Liver (tissue), 3 donors: ENCODE measurements at regions not wholly inside any gene's neighbourhood (a gene's known extent, or its start where the extent isn't known, plus 50 kb on each side); places are given as distances from the start of the nearest gene placed in this dataset.

Experiments
- ATF3 ChIP-seq: IDR thresholded peaks from 2 replicates; pipeline ENCODE4 v1.6.1; 2016; ENCODE audit warnings: antibody characterized with exemption
- CTCF ChIP-seq: fragments of 150-350 bp; IDR thresholded peaks from 2 replicates; pipeline ENCODE4 v1.5.1; 2017; ENCODE audit warnings: improper control_type of control experiment, low read depth, low read length; ENCODE audit not compliant: missing input control
- EGR1 ChIP-seq, 2 donors: IDR thresholded peaks; 2 replicates each; pipeline ENCODE4 v1.6.1; 2016 to 2018; ENCODE audit warnings: antibody characterized with exemption in 2 of 2, low read depth in 2 of 2
- FOXA1 ChIP-seq: IDR thresholded peaks from 2 replicates; pipeline ENCODE4 v1.6.1; 2016; ENCODE audit warnings: antibody characterized with exemption
- GABPA ChIP-seq, 2 donors: IDR thresholded peaks in 1 of 2; conservative IDR thresholded peaks in 1 of 2; 2 replicates each; pipeline ENCODE4 v1.6.1; 2016; ENCODE audit warnings: antibody characterized with exemption in 2 of 2, mild to moderate bottlenecking in 1 of 2, moderate library complexity in 1 of 2
- JUND ChIP-seq, 2 donors: IDR thresholded peaks; 2 replicates each; pipeline ENCODE4 v1.6.1; 2016; ENCODE audit warnings: antibody characterized with exemption in 2 of 2
- MAX ChIP-seq: IDR thresholded peaks from 2 replicates; pipeline ENCODE4 v1.6.1; 2016; ENCODE audit warnings: antibody characterized with exemption
- NR2F2 ChIP-seq: IDR thresholded peaks from 2 replicates; pipeline ENCODE4 v1.6.1; 2016; ENCODE audit warnings: antibody characterized with exemption
- RAD21 ChIP-seq, 2 donors: IDR thresholded peaks; 2 replicates each; pipeline ENCODE4 v1.6.1; 2016; ENCODE audit warnings: antibody characterized with exemption in 2 of 2, mild to moderate bottlenecking in 2 of 2
- REST ChIP-seq: IDR thresholded peaks from 2 replicates; pipeline ENCODE4 v1.6.1; 2016; ENCODE audit warnings: antibody characterized with exemption, mild to moderate bottlenecking
- SP1 ChIP-seq: IDR thresholded peaks from 2 replicates; pipeline ENCODE4 v1.6.1; 2018; ENCODE audit warnings: antibody characterized with exemption, mild to moderate bottlenecking
- TAF1 ChIP-seq: conservative IDR thresholded peaks from 2 replicates; pipeline ENCODE4 v1.6.1; 2016; ENCODE audit warnings: antibody characterized with exemption, mild to moderate bottlenecking
- YY1 ChIP-seq: IDR thresholded peaks from 2 replicates; pipeline ENCODE4 v1.6.1; 2016; ENCODE audit warnings: antibody characterized with exemption, mild to moderate bottlenecking
- ZBTB33 ChIP-seq: IDR thresholded peaks from 2 replicates; pipeline ENCODE4 v1.6.1; 2016; ENCODE audit warnings: antibody characterized with exemption
- donor health status: healthy.
- donor health status: healthy.

- TF ChIP-seq CTCF (no peak), ATF3 (no peak), EGR1 (IDR thresholded peaks at IDR 0.05; ENCODE audit: low read depth in 2 of 2) (no peak), REST (no peak), RAD21 (IDR thresholded peaks at IDR 0.05) (no peak), ZBTB33 (no peak), YY1 (no peak), FOXA1 (no peak), TAF1 (no peak), MAX (no peak), GABPA (IDR thresholded peaks at IDR 0.05 in 1 of 2, conservative IDR thresholded peaks at IDR 0.05 in 1 of 2) (no peak), JUND (IDR thresholded peaks at IDR 0.05) (no peak), NR2F2 (no peak), SP1 (no peak)
Measured at GRCh38 chr7:36083626-36084380, 69.3 kb upstream of the EEPD1 start.
